ENCODE measurements at regions not wholly inside any gene's neighbourhood (a gene's known extent, or its start where the extent isn't known, plus 50 kb on each side); places are given as distances from the start of the nearest gene placed in this dataset.

GRCh38 chr12:72937486-72937885, 665.3 kb downstream of the TRHDE start:
- TF ChIP-seq PHF8 (conservative IDR thresholded peaks at IDR 0.05; ENCODE audit: low read depth, low read length) (no peak), TAF1 (IDR thresholded peaks at IDR 0.05; ENCODE audit: low read depth, low read length) (no peak), ZNF274 (IDR thresholded peaks at IDR 0.05; ENCODE audit: borderline replicate concordance, extremely low read depth, low read length) (no peak), EP300 (IDR thresholded peaks at IDR 0.05; ENCODE audit: borderline replicate concordance in 1 of 2, low read depth in 2 of 2, low read length in 2 of 2) (no peak)

Measured in H1 (cell line).